ENCODE measurements at regions not wholly inside any gene's neighbourhood (a gene's known extent, or its start where the extent isn't known, plus 50 kb on each side); places are given as distances from the start of the nearest gene placed in this dataset.
"Not testable (repeated sequence)": the region's sequence is repeated elsewhere in the genome, so short reads cannot be mapped to it uniquely, and the experiment has no call there.

GRCh38 chr18:67752211-67752610 lies 235.7 kb upstream of the DSEL start:
- not testable (repeated sequence) for DNase-seq (ENCODE audit: low spot score)

- DNase-seq (ENCODE audit: low spot score): no peak
These were observed 226.4 kb upstream of the DSEL start for GRCh38 chr18:67742954-67743353.

DNA sequence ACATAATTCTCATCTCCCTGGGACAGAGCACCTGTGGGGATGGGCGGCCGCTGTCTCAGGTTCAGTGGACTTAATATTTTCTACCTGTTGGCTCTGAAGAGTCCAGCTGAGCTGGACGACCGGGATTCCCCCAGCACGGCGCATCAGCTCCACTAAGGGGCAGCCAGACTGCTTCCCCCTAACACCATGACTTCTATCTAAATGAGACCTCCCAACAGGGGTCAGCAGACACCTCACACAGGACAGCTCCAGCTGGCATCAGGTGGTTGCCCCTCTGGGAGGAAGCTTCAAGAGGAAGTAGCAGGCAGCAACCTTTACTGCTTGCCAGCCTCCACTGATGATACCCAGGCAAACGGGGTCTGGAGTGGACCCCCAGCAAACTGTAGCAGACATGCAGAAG lies 226.0 kb upstream of the DSEL start:
- DNase-seq (ENCODE audit: low spot score): no peak

DNA sequence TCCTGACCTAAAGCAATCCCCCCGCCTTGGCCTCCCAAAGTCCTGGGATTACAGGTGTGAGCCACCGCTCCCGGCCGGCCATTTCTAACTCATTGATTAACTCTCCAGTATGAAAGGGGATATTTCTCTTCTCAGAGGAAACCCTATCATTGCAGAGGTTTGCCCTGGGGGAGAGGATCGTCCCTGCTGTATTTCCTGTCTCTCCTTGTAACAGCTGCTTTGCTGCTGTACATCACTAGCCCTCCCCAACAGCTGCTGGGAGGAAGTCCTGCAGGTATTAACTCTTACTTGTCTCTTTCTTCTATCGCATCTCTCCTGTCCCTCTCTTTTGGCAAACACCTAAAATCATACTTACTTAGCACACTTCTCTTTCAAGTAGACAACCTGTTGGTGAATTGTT lies 219.0 kb upstream of the DSEL start:
- no peak for DNase-seq (ENCODE audit: low spot score)

GRCh38 chr18:67733088-67733487 lies 216.6 kb upstream of the DSEL start:
- DNase-seq (ENCODE audit: low spot score): peak; percentile 45

DNA sequence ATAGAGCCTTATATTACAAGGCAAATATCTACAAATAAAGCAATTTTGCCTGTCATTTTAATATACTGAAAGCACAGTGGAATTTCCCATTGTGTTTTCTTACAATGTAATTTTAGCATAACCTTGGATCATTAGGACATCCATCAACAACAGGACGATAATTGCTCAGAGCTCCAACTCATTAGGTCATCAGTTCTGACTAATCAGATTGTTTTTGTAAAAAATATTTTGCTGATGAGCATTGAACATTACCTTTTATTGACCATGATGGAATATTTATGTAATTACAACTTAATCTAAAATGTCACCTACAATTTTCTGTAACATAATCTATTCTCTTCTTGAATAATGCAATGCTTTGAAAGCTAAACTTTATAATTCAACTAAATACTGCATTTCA lies 215.3 kb upstream of the DSEL start:
- no peak for DNase-seq (ENCODE audit: low spot score)

- DNase-seq (ENCODE audit: low spot score): peak; percentile 38
These were observed 214.4 kb upstream of the DSEL start for GRCh38 chr18:67730886-67731285.

- no peak for DNase-seq (ENCODE audit: low spot score)
These were observed 211.8 kb upstream of the DSEL start for GRCh38 chr18:67728364-67728763.

GRCh38 chr18:67726882-67727281 lies 210.4 kb upstream of the DSEL start:
- no peak for DNase-seq (ENCODE audit: low spot score)

GRCh38 chr18:67717800-67718199 lies 201.3 kb upstream of the DSEL start:
- no peak for DNase-seq (ENCODE audit: low spot score)

- DNase-seq (ENCODE audit: low spot score): no peak
These were observed 199.0 kb upstream of the DSEL start for GRCh38 chr18:67715567-67715966.

DNA sequence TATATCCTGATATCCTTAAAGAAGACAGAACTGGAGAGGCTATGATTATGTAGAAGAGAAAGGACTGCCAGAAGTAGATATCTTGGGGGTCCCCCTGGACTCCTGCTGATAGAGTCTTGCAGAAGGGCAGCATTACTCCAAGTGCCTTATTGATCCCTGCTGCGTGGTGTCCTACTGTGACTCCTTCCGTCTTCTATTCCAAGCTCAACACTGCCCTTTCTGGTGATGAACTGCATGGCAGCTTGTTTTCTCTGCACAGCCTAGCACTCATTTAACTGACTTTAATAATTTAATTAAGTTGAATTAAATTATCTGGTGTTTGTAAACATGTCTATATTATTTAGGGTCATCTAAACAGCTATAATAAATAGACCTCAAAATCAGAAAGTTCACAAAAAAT lies 194.1 kb upstream of the DSEL start:
- DNase-seq (ENCODE audit: low spot score): no peak

- no peak for DNase-seq (ENCODE audit: low spot score)
These were observed 189.2 kb upstream of the DSEL start for GRCh38 chr18:67705748-67706147.

- DNase-seq (ENCODE audit: low spot score): no peak
These were observed 179.2 kb upstream of the DSEL start for GRCh38 chr18:67695684-67696083.

DNA sequence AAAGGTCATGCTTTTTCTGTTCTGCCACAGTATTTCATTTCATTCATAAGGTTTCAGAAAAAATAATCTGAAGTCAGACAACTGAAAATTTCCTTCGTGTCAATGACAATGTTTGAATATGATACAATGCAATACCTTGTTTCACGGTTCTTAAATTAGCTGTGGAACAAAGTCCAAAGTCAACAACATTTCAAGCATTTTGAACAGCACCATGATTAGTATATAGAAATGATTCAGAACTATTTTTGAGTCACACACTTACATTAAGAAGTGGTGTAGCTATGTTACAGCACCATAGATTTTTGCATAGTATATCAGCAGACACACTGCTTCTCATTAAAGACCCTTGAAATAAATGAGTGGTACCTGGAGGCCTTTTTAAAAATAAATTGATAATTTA lies 178.3 kb upstream of the DSEL start:
- no peak for DNase-seq (ENCODE audit: low spot score)

DNA sequence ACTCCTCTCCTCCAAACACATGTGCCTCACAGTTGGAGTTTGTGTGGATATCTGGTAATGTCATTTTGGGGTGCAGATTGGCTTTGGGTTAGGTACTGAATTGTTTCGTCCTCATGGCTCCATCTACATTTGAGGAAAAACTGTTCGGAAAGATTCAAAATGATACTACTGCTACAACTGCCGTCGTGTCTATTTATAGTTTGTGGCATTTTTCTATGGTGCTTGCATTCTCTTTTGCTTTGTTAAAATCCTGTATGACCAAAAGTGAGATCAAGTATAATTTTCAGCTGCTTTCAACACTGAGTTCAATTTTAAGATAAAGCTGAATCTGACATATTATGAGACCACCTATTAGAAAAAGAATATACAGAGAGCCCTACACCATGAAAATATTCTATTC lies 176.3 kb upstream of the DSEL start:
- no peak for DNase-seq (ENCODE audit: low spot score)

DNA sequence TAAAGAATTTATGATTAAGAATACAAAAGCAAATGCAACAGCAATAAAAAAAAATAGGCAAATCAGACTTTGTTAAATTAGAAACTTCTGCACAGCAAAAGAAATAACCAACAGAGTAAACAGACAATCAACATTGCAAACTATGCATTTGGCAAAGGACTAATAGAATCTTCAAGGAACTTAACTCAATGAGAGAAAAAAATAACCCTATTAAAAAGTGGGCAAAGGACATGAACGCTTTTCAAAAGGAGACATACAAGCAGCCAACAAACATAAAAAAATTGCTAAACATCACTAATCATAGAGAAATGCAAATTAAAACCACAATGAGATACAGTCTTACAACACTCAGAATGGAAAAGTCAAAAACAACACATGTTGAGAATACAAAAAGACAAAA lies 166.0 kb upstream of the DSEL start:
- no peak for DNase-seq (ENCODE audit: low spot score)

DNA sequence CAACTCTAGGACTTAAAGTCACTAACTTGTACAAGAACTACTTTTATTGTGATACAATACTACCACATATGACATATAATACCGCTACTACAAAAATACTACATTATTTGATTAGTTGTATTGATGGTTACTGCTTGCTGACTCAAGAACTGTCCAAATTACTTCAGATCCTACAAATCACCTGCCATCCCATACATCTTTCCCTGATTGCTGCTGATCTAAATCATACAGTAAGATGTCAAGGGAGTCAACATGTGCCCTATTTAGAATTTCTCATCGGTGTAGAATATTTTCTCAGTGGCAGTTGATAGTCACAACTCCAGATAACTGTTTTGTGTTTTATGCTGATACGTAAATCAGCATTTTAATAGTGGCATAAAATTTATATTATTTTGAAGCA lies 161.0 kb upstream of the DSEL start:
- DNase-seq (ENCODE audit: low spot score): no peak

GRCh38 chr18:67672716-67673115 lies 156.2 kb upstream of the DSEL start:
- no peak for DNase-seq (ENCODE audit: low spot score)

DNA sequence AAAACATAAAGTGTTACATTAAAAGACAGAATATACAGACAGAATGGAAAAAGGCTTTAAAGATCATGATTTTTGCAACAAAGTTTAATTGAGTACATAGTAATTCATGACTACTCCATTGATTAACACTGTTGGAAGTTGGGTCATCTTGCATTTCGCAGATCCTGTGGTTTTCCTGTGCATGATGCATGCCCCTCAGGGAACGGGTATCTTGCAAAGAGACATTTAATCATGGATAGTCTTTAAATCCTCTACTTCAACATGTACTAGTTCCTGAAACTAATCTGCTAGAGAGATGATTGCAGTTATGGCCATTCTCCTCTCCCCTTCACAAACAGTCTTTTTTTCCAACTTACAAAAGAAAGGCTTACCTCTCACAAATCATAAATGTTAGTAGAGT lies 155.6 kb upstream of the DSEL start:
- DNase-seq (ENCODE audit: low spot score): peak; percentile 32

- DNase-seq (ENCODE audit: low spot score): peak; percentile 64
These were observed 153.6 kb upstream of the DSEL start for GRCh38 chr18:67670024-67670543.

DNA sequence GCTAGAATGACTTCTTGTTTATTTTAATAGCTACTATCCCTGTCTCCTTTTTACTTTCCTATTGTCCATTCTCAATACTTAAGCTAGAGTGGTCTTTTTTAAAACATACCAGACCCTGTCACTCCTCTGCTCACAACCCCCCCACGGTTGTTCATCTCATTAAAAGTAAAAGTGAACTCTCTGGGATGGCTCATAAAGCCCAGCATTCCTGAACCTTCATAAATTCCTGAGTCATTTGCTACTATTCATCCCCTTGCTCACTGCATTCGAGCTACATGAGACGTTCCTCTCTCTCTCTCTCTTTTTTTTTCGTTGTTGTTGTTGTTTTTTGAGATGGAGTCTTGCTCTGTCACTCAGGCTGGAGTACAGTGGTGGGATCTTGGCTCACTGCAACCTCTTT lies 148.7 kb upstream of the DSEL start:
- DNase-seq (ENCODE audit: low spot score): peak; percentile 32

- DNase-seq (ENCODE audit: low spot score): no peak
These were observed 146.5 kb upstream of the DSEL start for GRCh38 chr18:67662996-67663395.

GRCh38 chr18:67661555-67661954 lies 145.0 kb upstream of the DSEL start:
- DNase-seq (ENCODE audit: low spot score): no peak

DNA sequence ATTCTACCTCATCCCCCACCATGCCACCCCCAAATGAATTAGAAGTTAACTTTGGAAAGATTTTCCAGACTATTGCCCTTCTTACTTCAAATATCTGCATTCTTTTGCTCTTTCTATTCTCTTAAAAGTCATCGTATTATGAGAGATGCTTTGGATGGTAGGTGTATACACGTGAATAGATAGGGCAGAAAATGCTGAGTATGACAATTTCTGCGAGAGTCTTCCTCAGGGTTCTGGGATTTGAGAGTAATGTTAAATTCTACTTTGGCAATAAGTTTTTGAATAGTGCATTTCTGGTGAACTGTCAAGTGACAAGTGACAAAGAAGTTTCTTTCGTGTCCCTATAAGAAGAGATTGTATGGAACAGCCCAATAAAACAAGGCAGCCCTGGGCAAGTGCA lies 137.6 kb upstream of the DSEL start:
- no peak for DNase-seq (ENCODE audit: low spot score)

Data from AG08395 (cell line).